Gastroesophageal sphincter (tissue), 3 donors: ENCODE measurements at regions not wholly inside any gene's neighbourhood (a gene's known extent, or its start where the extent isn't known, plus 50 kb on each side); places are given as distances from the start of the nearest gene placed in this dataset.

Source experiments
- CTCF ChIP-seq, 4 experiments: fragments of 200-600 bp in 2 of 4; fragments of 450-650 bp in 2 of 4; sonication (generic) in 1 of 4; IDR thresholded peaks; one replicate each; pipeline ENCODE4 v1.5.1; 2017 to 2019; ENCODE audit warnings: antibody characterized with exemption in 4 of 4, mild to moderate bottlenecking in 2 of 4, moderate library complexity in 2 of 4
- EP300 ChIP-seq: sonication (generic); formaldehyde crosslinking; IDR thresholded peaks from one replicate; pipeline ENCODE4 v1.6.1; 2017; ENCODE audit warnings: antibody characterized with exemption, mild to moderate bottlenecking
- POLR2A ChIP-seq, 2 donors: fragments of 450-650 bp; IDR thresholded peaks; one replicate each; pipeline ENCODE4 v1.6.1; 2017; ENCODE audit warnings: antibody characterized with exemption in 2 of 2, mild to moderate bottlenecking in 2 of 2, moderate library complexity in 1 of 2
- POLR2AphosphoS5 ChIP-seq: sonication (generic); formaldehyde crosslinking; IDR thresholded peaks from one replicate; pipeline ENCODE4 v1.6.1; 2017; ENCODE audit warnings: antibody characterized with exemption

GRCh38 chr2:199703199-199703598 lies 147.8 kb downstream of the FTCDNL1 start:
- TF ChIP-seq EP300 (no peak), CTCF (IDR thresholded peaks at IDR 0.05) (no peak), POLR2A (IDR thresholded peaks at IDR 0.05) (no peak), POLR2AphosphoS5 (no peak)
